ENCODE measurements at regions not wholly inside any gene's neighbourhood (a gene's known extent, or its start where the extent isn't known, plus 50 kb on each side); places are given as distances from the start of the nearest gene placed in this dataset.

DNA sequence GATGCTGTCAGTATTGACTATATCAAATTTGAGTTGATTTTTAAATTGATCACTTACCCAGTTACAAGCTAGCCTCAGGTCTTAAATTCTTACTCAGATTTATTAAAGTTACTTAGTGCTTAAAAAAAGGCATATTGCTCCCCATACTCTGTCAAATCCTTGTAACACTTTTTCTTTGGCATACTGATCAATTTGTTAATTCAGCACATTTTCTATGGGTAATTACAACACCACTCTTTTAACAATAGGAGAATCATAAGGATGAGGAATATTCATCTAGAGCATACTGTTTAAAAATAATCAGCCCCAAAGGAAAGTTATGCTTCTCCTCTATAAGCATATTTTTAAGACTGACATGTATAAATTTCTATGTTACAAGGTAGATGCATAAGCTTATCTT lies 482.5 kb downstream of the PABPC4L start:
- TF ChIP-seq POLR2AphosphoS5 (IDR thresholded peaks at IDR 0.05) (no peak), CTCF (IDR thresholded peaks at IDR 0.05) (no peak), POLR2A (IDR thresholded peaks at IDR 0.05) (no peak)

Measured in breast epithelium (tissue), 3 donors.